GM04503 (cell line): ENCODE measurements at regions not wholly inside any gene's neighbourhood (a gene's known extent, or its start where the extent isn't known, plus 50 kb on each side); places are given as distances from the start of the nearest gene placed in this dataset.

Experiments
- DNase-seq: peaks from one replicate; pipeline ENCODE4 v3.0.0-alpha.2; 2012; ENCODE audit warnings: low read depth

GRCh38 chr2:204272610-204273287, 272.5 kb upstream of the PARD3B start:
- no peak for DNase-seq

GRCh38 chr2:204274429-204274828, 270.8 kb upstream of the PARD3B start:
- DNase-seq: no peak

- DNase-seq: no peak
These were observed 270.3 kb upstream of the PARD3B start for GRCh38 chr2:204274991-204275390.

GRCh38 chr2:204277226-204277625, 268.0 kb upstream of the PARD3B start:
- DNase-seq: no peak

- DNase-seq: no peak
These were observed 266.8 kb upstream of the PARD3B start for GRCh38 chr2:204278454-204278853.

- DNase-seq: no peak
These were observed 265.5 kb upstream of the PARD3B start for GRCh38 chr2:204279819-204280218.

GRCh38 chr2:204280262-204280668, 265.0 kb upstream of the PARD3B start:
- DNase-seq: no peak

GRCh38 chr2:204282081-204282480, 263.2 kb upstream of the PARD3B start:
- no peak for DNase-seq

GRCh38 chr2:204282525-204282924, 262.8 kb upstream of the PARD3B start:
- DNase-seq: no peak

- DNase-seq: no peak
These were observed 256.2 kb upstream of the PARD3B start for GRCh38 chr2:204289066-204289465.

GRCh38 chr2:204292439-204292838, 252.8 kb upstream of the PARD3B start:
- no peak for DNase-seq

GRCh38 chr2:204293884-204294747, 251.2 kb upstream of the PARD3B start:
- DNase-seq: no peak

GRCh38 chr2:204298404-204298803, 246.9 kb upstream of the PARD3B start:
- no peak for DNase-seq

GRCh38 chr2:204299766-204300165, 245.5 kb upstream of the PARD3B start:
- peak; percentile 47 for DNase-seq

- no peak for DNase-seq
These were observed 238.6 kb upstream of the PARD3B start for GRCh38 chr2:204306667-204307066.

GRCh38 chr2:204312105-204312504, 233.2 kb upstream of the PARD3B start:
- no peak for DNase-seq

- DNase-seq: no peak
These were observed 232.0 kb upstream of the PARD3B start for GRCh38 chr2:204313256-204313655.

GRCh38 chr2:204315236-204315662, 230.0 kb upstream of the PARD3B start:
- peak; percentile 33 for DNase-seq

GRCh38 chr2:204317640-204318039, 227.6 kb upstream of the PARD3B start:
- DNase-seq: no peak

GRCh38 chr2:204321027-204321800, 224.1 kb upstream of the PARD3B start:
- no peak for DNase-seq

GRCh38 chr2:204321910-204322751, 223.1 kb upstream of the PARD3B start:
- DNase-seq: no peak

- DNase-seq: peak; percentile 39
These were observed 219.8 kb upstream of the PARD3B start for GRCh38 chr2:204325468-204325867.
